DMS153 (cell line): ENCODE measurements at regions not wholly inside any gene's neighbourhood (a gene's known extent, or its start where the extent isn't known, plus 50 kb on each side); places are given as distances from the start of the nearest gene placed in this dataset.

Experiments used
- DNase-seq: peaks from one replicate; lab custom pipeline; 2025; lab: John Stamatoyannopoulos, UW

GRCh38 chr12:125271892-125272291 lies 206.7 kb downstream of the AACS start:
- no peak for DNase-seq

- DNase-seq, result no peak
These were observed 207.2 kb downstream of the AACS start for GRCh38 chr12:125272383-125272933.

- no peak for DNase-seq
These were observed 211.3 kb downstream of the AACS start for GRCh38 chr12:125276567-125276966.

GRCh38 chr12:125280482-125281377 lies 215.5 kb downstream of the AACS start:
- DNase-seq, result no peak

- no peak for DNase-seq
These were observed 217.7 kb downstream of the AACS start for GRCh38 chr12:125282921-125283320.

GRCh38 chr12:125283521-125283920 lies 218.3 kb downstream of the AACS start:
- DNase-seq, result no peak

- DNase-seq, result no peak
These were observed 218.9 kb downstream of the AACS start for GRCh38 chr12:125284087-125284486.

GRCh38 chr12:125284945-125285685 lies 219.9 kb downstream of the AACS start:
- no peak for DNase-seq

GRCh38 chr12:125286005-125286727 lies 220.9 kb downstream of the AACS start:
- DNase-seq, result no peak

GRCh38 chr12:125287155-125287847 lies 222.1 kb downstream of the AACS start:
- DNase-seq, result no peak

- no peak for DNase-seq
These were observed 224.0 kb downstream of the AACS start for GRCh38 chr12:125288931-125289928.

GRCh38 chr12:125289970-125290369 lies 224.7 kb downstream of the AACS start:
- DNase-seq, result no peak

- no peak for DNase-seq
These were observed 227.5 kb downstream of the AACS start for GRCh38 chr12:125292700-125293099.

GRCh38 chr12:125295550-125295949 lies 230.3 kb downstream of the AACS start:
- DNase-seq, result no peak

GRCh38 chr12:125296701-125297100 lies 231.5 kb downstream of the AACS start:
- no peak for DNase-seq

- no peak for DNase-seq
These were observed 234.6 kb downstream of the AACS start for GRCh38 chr12:125299840-125300239.

- no peak for DNase-seq
These were observed 235.0 kb downstream of the AACS start for GRCh38 chr12:125300249-125300648.

- DNase-seq, result no peak
These were observed 238.1 kb downstream of the AACS start for GRCh38 chr12:125303337-125303736.

- no peak for DNase-seq
These were observed 238.8 kb downstream of the AACS start for GRCh38 chr12:125304029-125304428.

- no peak for DNase-seq
These were observed 240.0 kb downstream of the AACS start for GRCh38 chr12:125305231-125305630.
